Fibroblast of lung (primary cell): ENCODE measurements at regions not wholly inside any gene's neighbourhood (a gene's known extent, or its start where the extent isn't known, plus 50 kb on each side); places are given as distances from the start of the nearest gene placed in this dataset.

Experiments
- CTCF ChIP-seq, 2 donors: IDR thresholded peaks in 1 of 2; conservative IDR thresholded peaks in 1 of 2; 1 replicate in 1 of 2; 2 replicates in 1 of 2; pipeline ENCODE4 v1.5.1; 2011 to 2012; ENCODE audit warnings: low read length in 2 of 2, control low read depth in 1 of 2, inconsistent platforms in 1 of 2, low read depth in 1 of 2, mild to moderate bottlenecking in 1 of 2
- EZH2 ChIP-seq: IDR thresholded peaks from 2 replicates; pipeline ENCODE4 v1.5.1; 2012; ENCODE audit warnings: low read length, control low read depth, mild to moderate bottlenecking; ENCODE audit errors: missing control alignments

GRCh38 chr3:34264337-34265041 lies 466.1 kb downstream of the PDCD6IP start:
- TF ChIP-seq CTCF (conservative IDR thresholded peaks at IDR 0.05 in 1 of 2, IDR thresholded peaks at IDR 0.05 in 1 of 2; ENCODE audit: low read depth in 1 of 2, low read length in 2 of 2), result no peak
- no peak for TF ChIP-seq EZH2
